ENCODE measurements at regions not wholly inside any gene's neighbourhood (a gene's known extent, or its start where the extent isn't known, plus 50 kb on each side); places are given as distances from the start of the nearest gene placed in this dataset.
"Not testable (repeated sequence)": the region's sequence is repeated elsewhere in the genome, so short reads cannot be mapped to it uniquely, and the experiment has no call there.

GRCh38 chr14:105712670-105713069 is 186.3 kb downstream of the TMEM121 start:
- not testable (repeated sequence) for TF ChIP-seq TAF1, POLR2AphosphoS5 (IDR thresholded peaks at IDR 0.05; ENCODE audit: low read depth, low read length)
